Gastrocnemius medialis (tissue), 4 donors: ENCODE measurements at regions not wholly inside any gene's neighbourhood (a gene's known extent, or its start where the extent isn't known, plus 50 kb on each side); places are given as distances from the start of the nearest gene placed in this dataset.

Source experiments
- CTCF ChIP-seq, 5 experiments: fragments of 450-650 bp in 3 of 5; fragments of 200-600 bp in 2 of 5; sonication (generic) in 2 of 5; IDR thresholded peaks in 4 of 5; conservative IDR thresholded peaks in 1 of 5; 1 replicate in 4 of 5; 2 replicates in 1 of 5; pipeline ENCODE4 v1.5.1; 2016 to 2019; ENCODE audit warnings: antibody characterized with exemption in 5 of 5, mild to moderate bottlenecking in 3 of 5, moderate library complexity in 3 of 5
- POLR2A ChIP-seq, 2 donors: fragments of 450-650 bp; IDR thresholded peaks; one replicate each; pipeline ENCODE4 v1.6.1; 2017; ENCODE audit warnings: antibody characterized with exemption in 2 of 2, mild to moderate bottlenecking in 2 of 2, moderate library complexity in 2 of 2

DNA sequence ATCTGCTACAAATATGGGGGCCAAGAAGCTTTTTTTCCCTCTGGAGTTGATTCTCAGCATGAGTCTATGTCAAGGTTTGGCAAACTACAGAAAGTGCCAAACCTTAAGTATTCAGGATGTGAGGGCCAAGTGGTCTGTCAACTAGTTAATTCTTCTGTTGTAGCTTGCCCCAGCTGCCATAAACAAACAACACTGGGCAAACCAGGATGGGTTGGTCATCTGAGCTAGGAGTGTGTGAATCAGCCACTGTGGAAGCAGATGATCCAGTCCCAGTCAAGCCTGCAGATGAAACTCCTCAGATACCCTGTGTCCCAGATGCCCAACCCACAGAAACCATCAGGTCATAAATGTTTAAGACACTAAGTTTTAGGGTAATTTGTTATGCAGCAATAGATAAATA lies 103.0 kb upstream of the MOCS1 start:
- no peak for TF ChIP-seq CTCF (IDR thresholded peaks at IDR 0.05 in 4 of 5, conservative IDR thresholded peaks at IDR 0.05 in 1 of 5)
- no peak for TF ChIP-seq POLR2A (IDR thresholded peaks at IDR 0.05)
